ENCODE measurements at regions not wholly inside any gene's neighbourhood (a gene's known extent, or its start where the extent isn't known, plus 50 kb on each side); places are given as distances from the start of the nearest gene placed in this dataset.

- DNase-seq, result no peak
These were observed 75.2 kb downstream of the RHCG start for GRCh38 chr15:89421219-89421618.

DNA sequence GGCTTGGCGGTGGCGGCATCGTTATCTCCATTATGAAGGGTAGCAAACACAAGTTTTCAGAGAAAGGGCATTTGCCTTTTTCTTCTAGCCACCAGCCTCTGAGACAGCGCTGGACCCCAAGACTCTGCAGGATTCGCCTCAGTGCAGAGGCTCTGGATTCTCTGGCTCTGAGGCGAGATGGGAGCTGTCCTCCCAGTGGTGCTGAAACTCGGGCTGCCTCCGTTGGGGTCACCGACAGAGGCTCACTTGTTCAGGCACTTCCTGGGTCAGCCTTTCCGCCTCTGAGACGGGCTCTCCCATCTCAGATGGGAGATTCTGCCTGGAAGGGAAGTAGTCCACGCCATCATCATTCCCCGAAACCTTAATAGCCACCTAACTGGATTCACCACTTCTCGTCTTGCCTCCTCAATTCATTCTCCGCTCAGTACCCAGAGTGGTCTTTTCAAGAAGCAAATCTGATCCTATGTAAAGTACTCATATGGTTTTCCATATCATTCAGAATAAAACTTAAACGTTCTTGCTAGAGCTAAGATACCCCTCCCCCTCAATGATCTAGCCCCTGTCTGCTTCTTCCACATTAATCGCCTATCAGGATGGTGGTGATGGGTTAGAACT, 76.9 kb downstream of the RHCG start:
- no peak for DNase-seq

DNA sequence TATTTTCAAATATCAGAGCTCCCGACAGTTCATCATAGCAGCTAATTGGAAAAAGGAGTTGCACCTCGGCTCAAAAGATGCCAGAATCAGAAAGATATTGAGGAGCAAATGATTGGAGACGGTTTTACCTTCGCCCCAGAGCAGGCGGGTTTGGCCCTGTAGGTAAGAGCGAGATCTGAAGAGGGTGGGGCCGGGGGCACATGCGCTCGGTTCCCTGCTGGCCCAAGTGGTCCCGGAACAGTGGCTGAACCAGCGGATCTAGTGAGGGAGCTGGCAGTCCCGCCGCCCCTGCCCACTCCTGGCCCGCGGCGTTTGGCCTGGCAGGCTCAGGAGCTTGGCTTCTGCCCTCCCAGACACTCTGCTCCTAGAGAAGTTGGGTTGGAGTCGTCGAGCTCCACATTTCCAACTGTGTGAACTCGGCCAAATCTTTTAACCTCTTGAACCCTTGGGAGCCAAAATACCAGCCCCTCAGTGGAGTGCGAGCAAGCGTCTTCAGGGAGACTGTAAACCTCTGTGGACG, 79.1 kb downstream of the RHCG start:
- no peak for DNase-seq

GRCh38 chr15:89416339-89417183, 79.8 kb downstream of the RHCG start:
- peak; percentile 30 for DNase-seq

- DNase-seq, result no peak
These were observed 79.9 kb upstream of the POLG start for GRCh38 chr15:89414571-89414970.

GRCh38 chr15:89413877-89414276, 79.3 kb upstream of the POLG start:
- no peak for DNase-seq

GRCh38 chr15:89412905-89413411, 78.3 kb upstream of the POLG start:
- DNase-seq, result no peak

GRCh38 chr15:89410039-89410435, 75.4 kb upstream of the POLG start:
- no peak for DNase-seq

GRCh38 chr15:89409184-89410038, 74.8 kb upstream of the POLG start:
- no peak for DNase-seq

- no peak for DNase-seq
These were observed 74.0 kb upstream of the POLG start for GRCh38 chr15:89408372-89409183.

DNA sequence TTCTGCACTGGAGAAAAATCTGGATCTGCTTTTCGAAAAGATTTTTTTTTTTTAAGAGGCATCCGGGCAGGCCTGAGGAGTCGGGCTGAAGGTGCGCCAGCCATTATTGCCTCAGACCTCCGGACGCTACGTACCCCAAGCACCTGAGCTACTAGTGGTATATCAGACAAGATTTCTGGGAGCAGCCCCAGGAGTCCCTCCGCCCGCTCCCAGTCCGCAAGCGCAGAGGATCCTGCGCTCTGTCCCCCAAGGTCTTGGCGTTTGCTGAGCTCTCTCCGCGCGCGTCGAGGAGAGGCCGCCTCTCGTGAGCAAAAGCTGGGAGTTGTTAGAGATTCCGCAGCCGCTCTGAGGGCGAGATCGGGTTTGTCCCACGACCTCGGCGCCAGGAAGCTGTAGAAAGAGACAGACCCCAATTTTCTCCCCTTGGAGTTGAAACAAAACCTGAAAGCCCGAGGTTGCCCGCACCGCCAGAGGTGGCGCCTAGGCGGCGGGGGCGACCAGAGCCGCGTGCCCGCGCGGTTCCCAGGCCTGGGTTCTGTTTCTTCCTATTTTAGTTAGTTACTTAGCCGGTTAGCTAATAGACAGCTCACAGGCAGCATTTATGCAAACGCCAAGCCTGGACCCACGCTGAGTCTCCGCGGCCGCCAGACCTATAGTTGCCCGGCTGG, 72.5 kb upstream of the POLG start:
- no peak for DNase-seq

DNA sequence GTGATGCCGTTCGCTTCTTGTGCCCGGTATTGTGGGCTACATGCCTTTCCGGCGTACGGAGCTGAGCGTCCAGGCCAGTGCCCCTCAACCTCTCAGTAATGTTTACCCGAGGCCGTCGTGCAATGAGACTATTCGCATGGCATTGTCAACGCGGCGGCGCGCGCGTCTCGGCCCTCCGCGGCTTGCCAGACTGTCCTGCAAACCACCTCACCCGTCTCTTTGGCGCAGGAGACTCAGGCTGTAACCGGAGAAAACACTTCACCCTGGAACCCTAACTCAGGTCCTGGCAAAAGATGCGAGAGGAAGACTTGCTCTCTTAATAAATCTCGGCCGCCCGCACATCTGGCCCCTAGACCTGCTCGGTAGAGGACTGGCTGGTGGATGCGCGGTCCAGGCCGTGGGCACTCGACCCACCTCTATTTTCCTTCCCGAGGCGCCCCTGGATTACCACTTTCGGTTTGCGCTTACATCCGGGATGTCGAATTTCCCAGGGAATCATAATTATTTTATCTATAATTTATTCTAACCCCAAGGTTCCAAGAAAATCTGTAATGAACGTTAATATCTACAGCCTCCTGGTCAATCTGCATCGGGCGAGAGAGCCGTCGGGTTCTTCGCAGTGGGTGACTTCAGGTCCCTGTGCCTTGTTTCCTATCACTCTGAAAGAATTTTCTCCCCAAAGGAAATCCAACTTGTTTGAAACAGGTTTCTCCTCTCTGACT, 71.8 kb upstream of the POLG start:
- DNase-seq, result no peak

DNA sequence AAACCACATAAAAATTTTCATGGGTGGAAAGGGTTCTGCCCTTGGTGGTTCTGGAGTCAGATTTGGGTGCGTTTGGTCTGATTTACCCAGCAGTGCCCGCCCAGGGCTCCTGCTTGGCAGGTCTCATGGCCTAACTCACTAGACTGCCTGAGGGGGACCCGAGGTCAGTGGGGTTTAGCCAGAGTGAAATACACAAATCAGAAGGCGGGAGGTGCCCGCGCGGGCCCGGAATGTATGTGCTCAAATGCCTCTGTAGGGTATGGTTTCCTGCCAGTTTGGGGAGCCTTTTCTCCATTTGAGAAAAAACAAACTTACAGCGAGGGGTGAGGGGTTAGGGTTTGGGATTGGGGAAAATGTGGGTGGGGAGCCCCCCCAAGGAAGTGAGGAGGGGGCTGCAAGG, 70.9 kb upstream of the POLG start:
- DNase-seq, result no peak

DNA sequence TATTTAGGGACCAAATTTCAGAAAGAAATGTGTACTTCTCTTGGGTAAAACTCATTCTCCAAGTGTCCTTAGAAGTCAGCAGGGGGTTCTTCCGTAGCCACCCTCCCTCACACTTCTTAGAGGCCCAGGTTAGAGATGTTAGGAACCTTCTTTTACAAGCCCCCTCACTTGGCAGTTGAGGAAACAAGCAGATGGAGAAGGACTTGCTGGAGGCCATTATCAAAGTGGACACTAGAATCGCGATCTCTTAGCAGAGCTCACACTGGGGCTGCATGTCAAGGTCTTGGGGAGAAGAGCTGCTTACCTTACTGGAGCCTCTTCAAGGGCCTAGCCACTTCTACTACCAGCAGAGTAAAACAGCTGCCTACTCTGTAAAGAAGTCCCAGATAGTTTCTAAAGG, 69.4 kb upstream of the POLG start:
- DNase-seq, result no peak

- DNase-seq, result no peak
These were observed 67.8 kb upstream of the POLG start for GRCh38 chr15:89402518-89402805.

- DNase-seq, result no peak
These were observed 67.2 kb upstream of the POLG start for GRCh38 chr15:89401631-89402517.

GRCh38 chr15:89400782-89401545, 66.3 kb upstream of the POLG start:
- no peak for DNase-seq

GRCh38 chr15:89400116-89400781, 65.6 kb upstream of the POLG start:
- no peak for DNase-seq

Data from KG1 (cell line).